ENCODE measurements at regions not wholly inside any gene's neighbourhood (a gene's known extent, or its start where the extent isn't known, plus 50 kb on each side); places are given as distances from the start of the nearest gene placed in this dataset.

DNA sequence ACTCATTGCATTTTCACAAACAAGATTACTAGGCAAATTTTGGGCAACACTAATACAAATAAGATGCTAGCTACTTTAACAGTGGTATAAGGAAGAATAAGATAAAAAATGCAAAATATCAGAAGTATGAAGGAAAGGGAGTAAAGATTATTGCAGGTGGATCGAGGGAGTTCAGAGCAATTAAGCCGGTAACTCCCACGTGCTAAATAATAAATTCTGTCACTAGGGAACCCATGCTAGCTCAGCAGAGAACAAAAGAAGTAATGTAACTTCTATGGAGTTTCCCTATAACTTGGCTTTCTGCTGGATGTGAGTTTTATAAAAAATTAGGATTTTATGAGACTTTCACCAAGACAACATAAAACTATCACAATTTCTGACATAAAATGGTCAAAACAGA is 470.5 kb upstream of the RGS18 start:
- TF ChIP-seq ZFX (IDR thresholded peaks at IDR 0.05; ENCODE audit: borderline replicate concordance): no peak
- TF ChIP-seq, protein P1, sequence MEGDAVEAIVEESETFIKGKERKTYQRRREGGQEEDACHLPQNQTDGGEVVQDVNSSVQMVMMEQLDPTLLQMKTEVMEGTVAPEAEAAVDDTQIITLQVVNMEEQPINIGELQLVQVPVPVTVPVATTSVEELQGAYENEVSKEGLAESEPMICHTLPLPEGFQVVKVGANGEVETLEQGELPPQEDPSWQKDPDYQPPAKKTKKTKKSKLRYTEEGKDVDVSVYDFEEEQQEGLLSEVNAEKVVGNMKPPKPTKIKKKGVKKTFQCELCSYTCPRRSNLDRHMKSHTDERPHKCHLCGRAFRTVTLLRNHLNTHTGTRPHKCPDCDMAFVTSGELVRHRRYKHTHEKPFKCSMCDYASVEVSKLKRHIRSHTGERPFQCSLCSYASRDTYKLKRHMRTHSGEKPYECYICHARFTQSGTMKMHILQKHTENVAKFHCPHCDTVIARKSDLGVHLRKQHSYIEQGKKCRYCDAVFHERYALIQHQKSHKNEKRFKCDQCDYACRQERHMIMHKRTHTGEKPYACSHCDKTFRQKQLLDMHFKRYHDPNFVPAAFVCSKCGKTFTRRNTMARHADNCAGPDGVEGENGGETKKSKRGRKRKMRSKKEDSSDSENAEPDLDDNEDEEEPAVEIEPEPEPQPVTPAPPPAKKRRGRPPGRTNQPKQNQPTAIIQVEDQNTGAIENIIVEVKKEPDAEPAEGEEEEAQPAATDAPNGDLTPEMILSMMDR (IDR thresholded peaks at IDR 0.05): no peak
- H3K27ac ChIP-seq: no peak overlapping the region

GRCh38 chr1:191690931-191691330 is 467.3 kb upstream of the RGS18 start:
- no peak overlapping the region for H3K27ac ChIP-seq
- TF ChIP-seq ZFX (IDR thresholded peaks at IDR 0.05; ENCODE audit: borderline replicate concordance): no peak
- TF ChIP-seq, protein P1 (IDR thresholded peaks at IDR 0.05): no peak

GRCh38 chr1:191693797-191694196 is 464.5 kb upstream of the RGS18 start:
- no peak overlapping the region for H3K27ac ChIP-seq
- TF ChIP-seq, protein P1 (IDR thresholded peaks at IDR 0.05): no peak
- no peak for TF ChIP-seq ZFX (IDR thresholded peaks at IDR 0.05; ENCODE audit: borderline replicate concordance)

DNA sequence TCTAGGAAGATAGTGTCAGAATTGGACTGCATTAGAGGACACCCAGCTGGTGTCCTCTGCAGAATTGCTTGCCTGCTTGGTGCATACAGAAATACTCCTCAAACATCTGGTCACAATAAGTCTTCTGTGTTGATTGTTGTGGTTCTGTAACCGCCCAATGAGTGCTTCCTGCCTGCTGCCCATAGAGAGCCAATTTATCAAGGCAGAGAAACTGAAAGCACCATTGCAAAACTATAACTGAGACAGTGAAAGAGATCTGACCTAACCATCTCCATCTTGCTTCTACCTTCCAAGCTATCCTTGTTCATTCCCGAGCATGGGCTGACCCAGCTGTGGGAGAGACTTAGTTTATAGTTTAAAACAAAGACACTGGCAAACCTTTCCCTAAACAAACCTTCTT is 462.4 kb upstream of the RGS18 start:
- no peak overlapping the region for H3K27ac ChIP-seq
- no peak for TF ChIP-seq ZFX (IDR thresholded peaks at IDR 0.05; ENCODE audit: borderline replicate concordance)
- TF ChIP-seq, protein P1 (IDR thresholded peaks at IDR 0.05): no peak

- no peak overlapping the region for H3K27ac ChIP-seq
- TF ChIP-seq, protein P1 (IDR thresholded peaks at IDR 0.05): no peak
- no peak for TF ChIP-seq ZFX (IDR thresholded peaks at IDR 0.05; ENCODE audit: borderline replicate concordance)
These were observed 461.9 kb upstream of the RGS18 start for GRCh38 chr1:191696354-191696753.

DNA sequence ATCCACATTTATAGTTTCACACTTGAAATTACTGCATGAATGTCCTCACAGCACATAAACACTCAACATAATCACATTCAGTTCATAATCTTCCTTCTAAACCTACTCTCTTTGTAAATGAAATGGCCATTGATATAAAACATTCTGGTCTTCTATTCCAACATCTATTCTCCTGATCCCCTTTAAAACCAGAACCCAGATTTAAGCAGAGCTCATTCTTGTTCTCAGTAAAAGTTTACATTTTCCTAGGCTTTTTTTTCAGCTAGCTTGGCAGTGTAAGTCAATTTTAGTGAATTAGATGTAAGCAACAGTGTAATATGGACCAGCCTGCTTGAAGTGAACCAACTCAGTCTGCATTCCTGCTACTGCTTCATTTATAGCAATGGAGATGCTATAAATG is 460.7 kb upstream of the RGS18 start:
- no peak overlapping the region for H3K27ac ChIP-seq
- TF ChIP-seq ZFX (IDR thresholded peaks at IDR 0.05; ENCODE audit: borderline replicate concordance): no peak
- TF ChIP-seq, protein P1 (IDR thresholded peaks at IDR 0.05): no peak

GRCh38 chr1:191698246-191698645 is 460.0 kb upstream of the RGS18 start:
- TF ChIP-seq ZFX (IDR thresholded peaks at IDR 0.05; ENCODE audit: borderline replicate concordance): no peak
- TF ChIP-seq, protein P1 (IDR thresholded peaks at IDR 0.05): no peak
- no peak overlapping the region for H3K27ac ChIP-seq

Data from 22Rv1 (cell line).